HCT116 (cell line): ENCODE measurements at regions not wholly inside any gene's neighbourhood (a gene's known extent, or its start where the extent isn't known, plus 50 kb on each side); places are given as distances from the start of the nearest gene placed in this dataset.

Source experiments
- ATAC-seq: fragments of 200-7000 bp; cut with Tn5 transposase; 2 replicates; pipeline ENCODE4 v1.9.1; 2020; ENCODE audit warnings: mild to moderate bottlenecking, moderate library complexity
- BruUV-seq: library from RNA; stranded (reverse); fragments of 400-500 nt; replicated peaks from 2 replicates; lab custom pipeline; 2021; lab: Mats Ljungman, UMichigan
- CTCF ChIA-PET: fragments of 300-600 bp; sonication (Branson Sonifier 250); formaldehyde crosslinking; loops from one replicate; lab custom pipeline; 2021; ENCODE audit warnings: antibody characterized with exemption; lab: Charles Lee
- POLR2A ChIA-PET: fragments of 300-600, 350-600 bp; sonication (Branson Sonifier 250); formaldehyde crosslinking; loops from one replicate; lab custom pipeline; 2021; ENCODE audit warnings: antibody characterized with exemption; lab: Charles Lee
- RAD21 ChIA-PET, 2 experiments: fragments of 300-600 bp; sonication (Branson Sonifier 250); formaldehyde crosslinking; loops; one replicate each; lab custom pipeline; 2023; ENCODE audit warnings: low total read pairs in 2 of 2; ENCODE audit not compliant: uncharacterized antibody in 2 of 2, unreplicated experiment in 2 of 2, low non-redundant PET in 1 of 2; lab: Charles Lee
- DNase-seq: peaks from one replicate; pipeline ENCODE4 v3.0.0-alpha.2; 2010; ENCODE audit warnings: low read depth, low spot score
- H2AFZ ChIP-seq: fragments of 200-600 bp; shearing (Covaris generic), sonication (generic); 2 replicates; pipeline ENCODE4 v1.6.1; 2017; ENCODE audit warnings: low read depth, mixed run types, mixed read lengths, antibody characterized with exemption, low read length; ENCODE audit not compliant: poor library complexity, severe bottlenecking
- H3K27ac ChIP-seq: 2 replicates; pipeline ENCODE4 v1.5.1; 2012; ENCODE audit warnings: low read depth, low read length
- H3K27me3 ChIP-seq: fragments of 200-600 bp; sonication (generic); 2 replicates; pipeline ENCODE4 v1.6.1; 2016; ENCODE audit warnings: mixed run types, low read length, mixed read lengths; ENCODE audit not compliant: insufficient read depth
- H3K36me3 ChIP-seq, 2 experiments: fragments of 200-500 bp in 1 of 2; fragments of 200-600 bp in 1 of 2; sonication (Bioruptor generic) in 1 of 2; sonication (generic) in 1 of 2; 2 replicates each; pipeline versions ENCODE4 v1.5.1 to v1.6.1; 2014 to 2016; ENCODE audit warnings: low read length in 2 of 2, inconsistent platforms in 1 of 2, mixed read lengths in 1 of 2, mixed run types in 1 of 2; ENCODE audit not compliant: insufficient read depth in 2 of 2, control insufficient read depth in 1 of 2
- H3K4me1 ChIP-seq, 2 experiments: fragments of 200-600 bp in 1 of 2; sonication (generic) in 1 of 2; 2 replicates each; pipeline versions ENCODE4 v1.5.1 to v1.6.1; 2012 to 2017; ENCODE audit warnings: low read length in 2 of 2, inconsistent platforms in 1 of 2, mild to moderate bottlenecking in 1 of 2, mixed read lengths in 1 of 2, mixed run types in 1 of 2, moderate library complexity in 1 of 2; ENCODE audit not compliant: insufficient read depth in 2 of 2, control insufficient read depth in 1 of 2
- H3K4me2 ChIP-seq: fragments of 200-600 bp; sonication (generic); 2 replicates; pipeline ENCODE4 v1.6.1; 2017; ENCODE audit warnings: mixed run types, low read length, mixed read lengths
- H3K4me3 ChIP-seq, 2 experiments: fragments of 200-600 bp in 1 of 2; sonication (generic) in 1 of 2; replicated peaks in 1 of 2; 2 replicates each; pipeline ENCODE4 v1.5.1; 2011 to 2016; ENCODE audit warnings: low read length in 2 of 2, control low read depth in 1 of 2, low read depth in 1 of 2, mild to moderate bottlenecking in 1 of 2, mixed read lengths in 1 of 2, mixed run types in 1 of 2
- H3K79me2 ChIP-seq: fragments of 200-600 bp; sonication (generic); 2 replicates; pipeline ENCODE4 v1.6.1; 2017; ENCODE audit warnings: mild to moderate bottlenecking, mixed run types, low read length, moderate library complexity, mixed read lengths; ENCODE audit not compliant: insufficient read depth
- H3K9ac ChIP-seq: fragments of 200-600 bp; sonication (generic); 2 replicates; pipeline ENCODE4 v1.6.1; 2016; ENCODE audit warnings: low read length, mixed read lengths
- H3K9me2 ChIP-seq: fragments of 200-600 bp; sonication (generic), shearing (Covaris generic); 2 replicates; pipeline ENCODE4 v1.6.1; 2017; ENCODE audit warnings: mixed run types, mild to moderate bottlenecking, moderate library complexity; ENCODE audit not compliant: insufficient read depth
- H3K9me3 ChIP-seq, 2 experiments: fragments of 200-500 bp in 1 of 2; fragments of 200-600 bp in 1 of 2; sonication (Bioruptor generic) in 1 of 2; sonication (generic) in 1 of 2; 2 replicates each; pipeline ENCODE4 v1.6.1; 2014 to 2017; ENCODE audit warnings: low read length in 2 of 2, mixed read lengths in 2 of 2, inconsistent platforms in 1 of 2, low read depth in 1 of 2, mild to moderate bottlenecking in 1 of 2, mixed run types in 1 of 2, moderate library complexity in 1 of 2; ENCODE audit not compliant: control insufficient read depth in 1 of 2, insufficient read depth in 1 of 2
- H4K20me1 ChIP-seq: fragments of 200-600 bp; sonication (generic), shearing (Covaris generic); 2 replicates; pipeline ENCODE4 v1.6.1; 2017; ENCODE audit warnings: mixed run types, mild to moderate bottlenecking, moderate library complexity; ENCODE audit not compliant: insufficient read depth
- CEBPB ChIP-seq: IDR thresholded peaks from 2 replicates; pipeline ENCODE4 v1.6.1; 2012; ENCODE audit warnings: low read depth
- EZH2 ChIP-seq: fragments of 200-600 bp; sonication (generic); IDR thresholded peaks from 2 replicates; pipeline ENCODE4 v1.6.1; 2017; ENCODE audit warnings: antibody characterized with exemption, mixed run types
- EZH2phosphoT487 ChIP-seq: fragments of 200-600 bp; IDR thresholded peaks from 2 replicates; pipeline ENCODE4 v1.6.1; 2018; ENCODE audit warnings: antibody characterized with exemption, borderline replicate concordance
- RAD21 ChIP-seq: IDR thresholded peaks from 2 replicates; pipeline ENCODE4 v1.6.1; 2012; ENCODE audit warnings: low read depth, mild to moderate bottlenecking
- TCF7L2 ChIP-seq: IDR thresholded peaks from 2 replicates; pipeline ENCODE4 v1.7.0; 2011; ENCODE audit warnings: borderline replicate concordance, inconsistent platforms; ENCODE audit not compliant: insufficient read depth, insufficient read length; ENCODE audit errors: extremely low read depth
- intact Hi-C: fragments of 100-400 bp; cut with micrococcal nuclease; formaldehyde crosslinking; loops from 2 replicates; pipeline ENCODE4 v1.10.0; 2022
- TF ChIP-seq, protein P1 (sequence below), 3 experiments: fragments of 200-600 bp in 1 of 3; sonication (generic) in 1 of 3; IDR thresholded peaks in 2 of 3; conservative IDR thresholded peaks in 1 of 3; 2 replicates each; pipeline ENCODE4 v1.5.1; 2012 to 2017; ENCODE audit warnings: low read depth in 2 of 3, low read length in 2 of 3, antibody characterized with exemption in 1 of 3, borderline replicate concordance in 1 of 3, control low read depth in 1 of 3, mild to moderate bottlenecking in 1 of 3, mixed read lengths in 1 of 3, mixed run types in 1 of 3, moderate library complexity in 1 of 3; ENCODE audit not compliant: insufficient read depth in 1 of 3

DNA sequence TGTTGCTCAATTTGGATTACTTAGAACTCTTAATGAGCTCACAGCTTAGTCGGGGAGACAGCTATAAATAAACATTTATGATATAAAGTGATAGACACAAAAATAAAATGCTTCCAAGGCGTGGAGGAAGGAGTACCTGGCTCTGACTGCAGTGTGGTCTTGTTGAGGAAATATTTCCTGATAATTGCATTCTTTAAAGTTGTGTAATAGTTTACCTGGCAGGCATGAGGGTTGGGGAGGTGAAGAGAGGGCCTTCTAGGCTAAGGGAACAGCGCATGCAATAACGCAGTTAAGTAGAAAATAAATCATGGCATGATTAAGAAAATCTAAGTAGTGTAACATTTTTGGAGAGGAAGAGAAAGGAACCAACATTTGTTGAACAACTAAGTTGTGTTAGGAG lies 260.5 kb upstream of the ATP2B1 start:
- H3K27me3 ChIP-seq, result no peaks in the 10 kb centered on the region
- ATAC-seq, result no peak
- H3K36me3 ChIP-seq, result no peaks in the 10 kb centered on the region
- H3K79me2 ChIP-seq, result no peaks in the 10 kb centered on the region
- no peak overlapping the region for H3K4me2 ChIP-seq
- no peak overlapping the region for H2AFZ ChIP-seq
- no peaks in the 10 kb centered on the region for H4K20me1 ChIP-seq
- no peak overlapping the region for H3K9ac ChIP-seq
- intact Hi-C loops, result loop anchor here (10.0 kb wide), 1 partner anchor 264 kb away; the partner anchor contains the start of gene ATP2B1
- BruUV-seq, result no TSS peak
- H3K9me2 ChIP-seq, result no peaks in the 10 kb centered on the region
- H3K9me3 ChIP-seq, result no peaks in the 10 kb centered on the region
- no peak overlapping the region for H3K27ac ChIP-seq
- no peaks in the 10 kb centered on the region for H3K4me1 ChIP-seq
- POLR2A ChIA-PET, result no interaction called here
- DNase-seq, result no peak
- RAD21 ChIA-PET, result no interaction called here
- no peak overlapping the region for H3K4me3 ChIP-seq
- CTCF ChIA-PET, result no interaction called here
- TF ChIP-seq, protein P1, sequence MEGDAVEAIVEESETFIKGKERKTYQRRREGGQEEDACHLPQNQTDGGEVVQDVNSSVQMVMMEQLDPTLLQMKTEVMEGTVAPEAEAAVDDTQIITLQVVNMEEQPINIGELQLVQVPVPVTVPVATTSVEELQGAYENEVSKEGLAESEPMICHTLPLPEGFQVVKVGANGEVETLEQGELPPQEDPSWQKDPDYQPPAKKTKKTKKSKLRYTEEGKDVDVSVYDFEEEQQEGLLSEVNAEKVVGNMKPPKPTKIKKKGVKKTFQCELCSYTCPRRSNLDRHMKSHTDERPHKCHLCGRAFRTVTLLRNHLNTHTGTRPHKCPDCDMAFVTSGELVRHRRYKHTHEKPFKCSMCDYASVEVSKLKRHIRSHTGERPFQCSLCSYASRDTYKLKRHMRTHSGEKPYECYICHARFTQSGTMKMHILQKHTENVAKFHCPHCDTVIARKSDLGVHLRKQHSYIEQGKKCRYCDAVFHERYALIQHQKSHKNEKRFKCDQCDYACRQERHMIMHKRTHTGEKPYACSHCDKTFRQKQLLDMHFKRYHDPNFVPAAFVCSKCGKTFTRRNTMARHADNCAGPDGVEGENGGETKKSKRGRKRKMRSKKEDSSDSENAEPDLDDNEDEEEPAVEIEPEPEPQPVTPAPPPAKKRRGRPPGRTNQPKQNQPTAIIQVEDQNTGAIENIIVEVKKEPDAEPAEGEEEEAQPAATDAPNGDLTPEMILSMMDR (IDR thresholded peaks at IDR 0.05 in 2 of 3, conservative IDR thresholded peaks at IDR 0.05 in 1 of 3; ENCODE audit: borderline replicate concordance in 1 of 3, insufficient read depth in 1 of 3, low read depth in 2 of 3, low read length in 2 of 3), result no peak
- TF ChIP-seq CEBPB (peak; percentile 54; the same call in 1 of the 2 replicates), EZH2 (no peak), RAD21 (no peak), EZH2phosphoT487 (no peak)

DNA sequence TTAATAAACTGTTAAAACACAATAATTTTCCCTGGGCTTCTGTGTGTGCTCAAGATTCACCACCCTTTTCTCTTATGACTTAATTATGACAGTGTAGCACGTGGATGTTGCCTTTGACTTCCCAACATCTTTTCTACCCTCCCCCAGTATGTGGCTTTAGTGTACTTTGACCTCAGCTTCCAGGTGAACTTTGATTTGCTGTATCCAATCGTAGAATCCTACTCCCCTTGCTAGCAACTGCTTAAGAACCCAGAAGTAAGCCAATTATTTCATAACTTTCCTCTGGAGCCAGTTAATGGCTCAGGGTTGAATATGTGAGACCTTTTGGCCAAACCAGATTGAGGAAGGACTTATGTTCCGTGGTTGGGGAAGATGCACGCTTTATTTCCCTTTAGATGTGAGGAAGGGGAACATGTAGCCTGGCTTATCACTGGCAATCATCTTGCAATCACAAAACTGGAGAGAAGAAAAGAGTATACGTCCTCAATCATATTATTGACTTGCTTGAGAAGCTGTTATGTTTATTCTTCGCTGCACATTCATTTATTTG lies 259.6 kb upstream of the ATP2B1 start:
- BruUV-seq, result no TSS peak
- H3K79me2 ChIP-seq, result no peaks in the 10 kb centered on the region
- TF ChIP-seq TCF7L2, result no peak
- no peaks in the 10 kb centered on the region for H4K20me1 ChIP-seq
- H3K4me3 ChIP-seq, result no peak overlapping the region
- DNase-seq (no peak), ATAC-seq (no peak)
- H3K9me2 ChIP-seq, result no peaks in the 10 kb centered on the region
- H3K9ac ChIP-seq, result no peak overlapping the region
- CTCF ChIA-PET, result no interaction called here
- POLR2A ChIA-PET, result no interaction called here
- no peak overlapping the region for H2AFZ ChIP-seq
- H3K4me2 ChIP-seq, result no peak overlapping the region
- H3K27me3 ChIP-seq, result no peaks in the 10 kb centered on the region
- H3K36me3 ChIP-seq, result no peaks in the 10 kb centered on the region
- H3K27ac ChIP-seq, result no peak overlapping the region
- no peaks in the 10 kb centered on the region for H3K4me1 ChIP-seq
- no peaks in the 10 kb centered on the region for H3K9me3 ChIP-seq
- RAD21 ChIA-PET, result no interaction called here
- intact Hi-C loops, result loop anchor here (10.0 kb wide), 1 partner anchor 263 kb away; the partner anchor contains the start of gene ATP2B1
